ENCODE measurements at regions not wholly inside any gene's neighbourhood (a gene's known extent, or its start where the extent isn't known, plus 50 kb on each side); places are given as distances from the start of the nearest gene placed in this dataset.

DNA sequence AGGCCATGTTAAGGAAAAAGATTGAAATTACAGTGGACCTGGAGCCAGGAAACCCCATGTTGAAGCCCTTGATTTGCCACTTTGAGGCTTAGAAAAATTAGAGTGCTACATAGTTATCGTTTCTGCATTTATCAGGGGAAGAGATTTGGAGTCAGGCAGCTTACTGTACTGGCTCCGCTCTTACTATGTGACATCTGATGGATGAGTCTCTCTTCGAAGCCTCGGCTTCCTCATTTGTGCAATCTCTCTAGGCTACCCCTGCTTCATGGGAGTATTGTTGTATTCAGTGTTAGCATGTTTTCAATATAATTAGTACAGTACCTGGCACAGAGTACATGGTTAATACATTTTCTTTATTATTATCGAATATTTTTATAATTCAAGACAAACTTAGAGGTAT, 480.4 kb upstream of the USP24 start:
- Mint-ChIP-seq H3K4me1 (ENCODE audit: unreplicated experiment) (peaks cover 32% of the 10 kb centered on the region), H3K36me3 (peaks cover 3% of the 10 kb centered on the region), H3K27me3 (peaks cover 3% of the 10 kb centered on the region), H3K9me3 (peaks cover 5% of the 10 kb centered on the region), H3K27ac (peak overlapping the region; percentile 32), H3K4me3 (peak overlapping the region; percentile 40)
- no peak for DNase-seq (ENCODE audit: extremely low spot score, unreplicated experiment)
- TF ChIP-seq, protein P1, sequence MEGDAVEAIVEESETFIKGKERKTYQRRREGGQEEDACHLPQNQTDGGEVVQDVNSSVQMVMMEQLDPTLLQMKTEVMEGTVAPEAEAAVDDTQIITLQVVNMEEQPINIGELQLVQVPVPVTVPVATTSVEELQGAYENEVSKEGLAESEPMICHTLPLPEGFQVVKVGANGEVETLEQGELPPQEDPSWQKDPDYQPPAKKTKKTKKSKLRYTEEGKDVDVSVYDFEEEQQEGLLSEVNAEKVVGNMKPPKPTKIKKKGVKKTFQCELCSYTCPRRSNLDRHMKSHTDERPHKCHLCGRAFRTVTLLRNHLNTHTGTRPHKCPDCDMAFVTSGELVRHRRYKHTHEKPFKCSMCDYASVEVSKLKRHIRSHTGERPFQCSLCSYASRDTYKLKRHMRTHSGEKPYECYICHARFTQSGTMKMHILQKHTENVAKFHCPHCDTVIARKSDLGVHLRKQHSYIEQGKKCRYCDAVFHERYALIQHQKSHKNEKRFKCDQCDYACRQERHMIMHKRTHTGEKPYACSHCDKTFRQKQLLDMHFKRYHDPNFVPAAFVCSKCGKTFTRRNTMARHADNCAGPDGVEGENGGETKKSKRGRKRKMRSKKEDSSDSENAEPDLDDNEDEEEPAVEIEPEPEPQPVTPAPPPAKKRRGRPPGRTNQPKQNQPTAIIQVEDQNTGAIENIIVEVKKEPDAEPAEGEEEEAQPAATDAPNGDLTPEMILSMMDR (conservative IDR thresholded peaks at IDR 0.05), result no peak

DNA sequence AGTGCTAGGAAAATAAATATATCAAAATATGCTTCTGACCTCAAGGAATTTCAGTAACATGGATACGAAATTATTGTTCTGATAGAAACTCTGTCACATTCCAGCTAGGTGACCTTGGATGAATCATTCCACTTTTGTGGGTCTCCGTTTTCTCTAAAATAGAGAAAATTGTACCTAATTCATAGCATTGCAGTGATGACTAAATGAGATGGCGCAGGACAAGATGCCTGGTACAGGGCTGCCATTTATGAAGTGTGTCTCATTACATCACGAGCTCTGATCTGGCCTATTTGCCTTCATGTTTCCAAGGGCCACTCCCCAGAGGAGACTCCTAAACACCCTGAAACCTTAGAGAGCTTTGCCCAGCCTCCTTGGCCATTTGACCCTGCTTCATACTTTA, 480.0 kb upstream of the USP24 start:
- no peak for DNase-seq (ENCODE audit: extremely low spot score, unreplicated experiment)
- peaks cover 3% of the 10 kb centered on the region for H3K27me3 Mint-ChIP-seq
- no peak overlapping the region for H3K4me3 Mint-ChIP-seq
- peaks cover 3% of the 10 kb centered on the region for H3K36me3 Mint-ChIP-seq
- TF ChIP-seq, protein P1 (conservative IDR thresholded peaks at IDR 0.05), result no peak
- peaks cover 32% of the 10 kb centered on the region for H3K4me1 Mint-ChIP-seq (ENCODE audit: unreplicated experiment)
- H3K27ac Mint-ChIP-seq, result peak overlapping the region; percentile 32
- H3K9me3 Mint-ChIP-seq, result peaks cover 5% of the 10 kb centered on the region

DNA sequence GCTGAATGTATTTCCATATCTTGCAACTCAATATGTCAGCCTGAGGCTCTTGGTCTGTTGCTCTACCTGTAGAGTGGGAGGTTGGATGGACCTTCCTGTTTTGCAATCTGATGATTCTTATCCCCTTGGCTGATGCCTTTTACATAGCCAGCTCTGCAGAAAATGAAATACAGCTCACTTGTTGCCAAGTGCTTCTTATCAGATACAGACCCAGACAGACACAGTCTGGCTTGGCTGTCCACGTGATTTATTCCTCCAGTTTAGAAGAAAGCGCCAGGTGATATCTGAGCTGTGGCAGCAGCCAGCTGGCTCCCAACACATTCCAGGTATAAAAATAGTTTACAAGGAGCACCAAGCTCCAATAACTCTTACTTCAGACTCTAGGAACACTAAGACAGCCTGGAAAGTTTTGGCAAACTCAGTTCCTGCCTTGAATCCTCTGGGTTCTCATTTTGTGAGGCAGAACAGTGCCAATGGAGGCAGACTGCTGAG, 479.2 kb upstream of the USP24 start:
- peaks cover 3% of the 10 kb centered on the region for H3K27me3 Mint-ChIP-seq
- H3K36me3 Mint-ChIP-seq, result peaks cover 2% of the 10 kb centered on the region
- peaks cover 32% of the 10 kb centered on the region for H3K4me1 Mint-ChIP-seq (ENCODE audit: unreplicated experiment)
- no peak overlapping the region for H3K4me3 Mint-ChIP-seq
- no peak for DNase-seq (ENCODE audit: extremely low spot score, unreplicated experiment)
- H3K27ac Mint-ChIP-seq, result no peak overlapping the region
- peaks cover 4% of the 10 kb centered on the region for H3K9me3 Mint-ChIP-seq
- TF ChIP-seq, protein P1 (conservative IDR thresholded peaks at IDR 0.05), result no peak

DNA sequence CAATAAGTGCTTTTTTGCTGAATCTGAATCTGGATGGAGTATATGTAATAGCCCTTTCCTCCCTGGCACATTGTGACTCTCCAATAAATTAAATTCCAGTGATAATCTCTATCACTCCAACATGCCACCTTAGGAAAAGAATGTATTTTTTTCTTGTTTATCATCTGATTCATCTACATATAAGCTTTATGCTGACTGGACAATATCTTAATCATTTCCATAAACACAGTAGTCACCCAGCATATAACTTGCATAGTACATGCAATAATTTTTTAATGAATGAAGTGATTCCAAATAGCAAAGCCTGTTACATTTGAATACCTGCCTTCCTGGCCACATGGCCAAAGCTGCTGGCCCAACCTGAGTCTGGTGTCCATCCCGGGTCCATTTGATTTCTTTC, 477.6 kb upstream of the USP24 start:
- Mint-ChIP-seq H3K36me3 (no peaks in the 10 kb centered on the region), H3K27ac (no peak overlapping the region), H3K9me3 (peaks cover under 1% of the 10 kb centered on the region), H3K27me3 (peaks cover 11% of the 10 kb centered on the region), H3K4me3 (no peak overlapping the region), H3K4me1 (ENCODE audit: unreplicated experiment) (peaks cover 22% of the 10 kb centered on the region)
- TF ChIP-seq, protein P1 (conservative IDR thresholded peaks at IDR 0.05), result no peak
- no peak for DNase-seq (ENCODE audit: extremely low spot score, unreplicated experiment)

DNA sequence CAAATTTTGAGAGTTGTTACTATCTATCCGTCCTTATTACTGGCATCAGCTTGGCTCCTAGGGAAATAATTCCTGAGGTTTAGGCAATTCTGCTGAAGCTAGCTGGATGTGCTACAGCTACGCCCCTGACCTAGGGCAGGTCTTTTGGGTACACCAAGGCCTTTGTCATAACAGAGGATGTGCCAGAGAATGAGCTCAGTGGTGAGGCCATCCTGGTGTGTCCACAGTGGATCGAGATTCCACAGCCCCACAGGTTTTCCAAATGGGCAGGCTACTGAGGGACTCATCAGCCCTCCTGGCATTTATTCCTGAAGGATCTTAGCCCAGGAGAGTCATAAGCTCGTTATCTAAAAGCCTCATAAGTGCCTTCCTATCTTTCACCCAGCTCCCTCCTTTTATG, 475.2 kb upstream of the USP24 start:
- no peak for DNase-seq (ENCODE audit: extremely low spot score, unreplicated experiment)
- Mint-ChIP-seq H3K27ac (no peak overlapping the region), H3K4me3 (no peak overlapping the region), H3K4me1 (ENCODE audit: unreplicated experiment) (peaks cover 19% of the 10 kb centered on the region), H3K36me3 (no peaks in the 10 kb centered on the region), H3K27me3 (peaks cover 16% of the 10 kb centered on the region), H3K9me3 (peaks cover 4% of the 10 kb centered on the region)
- TF ChIP-seq, protein P1 (conservative IDR thresholded peaks at IDR 0.05), result no peak

DNA sequence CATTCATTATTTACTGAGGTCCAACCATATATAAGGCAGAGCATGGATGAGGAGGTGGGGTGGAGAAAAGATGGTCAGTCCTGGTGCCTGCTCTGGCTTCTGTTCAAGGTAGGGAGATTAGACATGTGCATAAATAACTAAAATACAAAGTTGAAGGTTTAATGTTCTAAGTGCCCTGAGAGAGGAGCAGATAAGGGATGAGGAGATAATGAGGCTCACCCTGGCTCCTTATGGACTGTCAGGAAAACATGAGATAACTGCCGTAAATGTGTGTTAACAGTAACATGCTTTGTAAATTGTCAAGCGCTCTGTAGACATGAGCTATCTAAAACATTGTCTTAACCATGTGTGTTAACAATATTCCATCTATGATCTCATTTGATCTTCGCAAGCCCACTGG, 474.6 kb upstream of the USP24 start:
- Mint-ChIP-seq H3K4me1 (ENCODE audit: unreplicated experiment) (peaks cover 17% of the 10 kb centered on the region), H3K27me3 (peaks cover 16% of the 10 kb centered on the region), H3K27ac (no peak overlapping the region)

More for the DNA sequence above, 474.6 kb upstream of the USP24 start:
- no peaks in the 10 kb centered on the region for H3K36me3 Mint-ChIP-seq
- DNase-seq (ENCODE audit: extremely low spot score, unreplicated experiment), result no peak
- TF ChIP-seq, protein P1 (conservative IDR thresholded peaks at IDR 0.05), result no peak
- peaks cover 4% of the 10 kb centered on the region for H3K9me3 Mint-ChIP-seq
- no peak overlapping the region for H3K4me3 Mint-ChIP-seq
